ENCODE measurements at regions not wholly inside any gene's neighbourhood (a gene's known extent, or its start where the extent isn't known, plus 50 kb on each side); places are given as distances from the start of the nearest gene placed in this dataset.
"Not testable (repeated sequence)": the region's sequence is repeated elsewhere in the genome, so short reads cannot be mapped to it uniquely, and the experiment has no call there.

DNA sequence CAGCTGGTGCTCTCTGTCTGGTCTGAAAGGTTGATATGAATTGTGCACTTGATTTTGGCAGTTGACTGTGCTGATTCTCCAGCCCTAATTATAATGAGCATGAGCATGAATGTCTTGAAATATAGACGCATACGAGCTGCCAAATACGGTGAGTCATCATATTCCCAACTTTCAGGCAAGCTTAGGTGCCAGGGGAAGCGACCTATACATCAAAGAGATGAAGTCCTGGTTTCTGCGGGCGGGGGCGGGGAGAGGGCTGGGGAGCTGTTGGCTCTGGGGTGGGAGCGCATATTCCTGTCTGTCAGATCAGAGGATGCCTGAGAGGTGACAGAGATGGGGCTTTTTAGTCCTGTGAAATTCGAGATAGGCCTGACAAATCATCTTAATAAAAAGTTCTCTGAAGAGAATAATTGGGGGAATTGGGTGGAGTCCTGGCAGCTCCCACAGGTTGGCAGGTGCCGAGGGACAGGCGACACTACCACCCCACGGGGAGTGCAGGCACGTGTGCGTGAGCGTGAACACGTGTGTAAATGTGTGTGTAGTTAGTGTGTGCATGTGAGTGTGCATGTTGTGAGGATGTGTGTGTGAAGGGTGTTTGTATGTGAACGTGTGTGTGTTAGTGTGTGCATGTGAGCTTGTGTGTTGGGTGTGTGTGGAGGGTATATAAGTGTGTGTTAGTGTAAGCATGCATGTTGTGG lies 865.3 kb downstream of the TBC1D22A start:
- no peak for DNase-seq (ENCODE audit: low read depth in 2 of 3, low spot score in 2 of 3)

DNA sequence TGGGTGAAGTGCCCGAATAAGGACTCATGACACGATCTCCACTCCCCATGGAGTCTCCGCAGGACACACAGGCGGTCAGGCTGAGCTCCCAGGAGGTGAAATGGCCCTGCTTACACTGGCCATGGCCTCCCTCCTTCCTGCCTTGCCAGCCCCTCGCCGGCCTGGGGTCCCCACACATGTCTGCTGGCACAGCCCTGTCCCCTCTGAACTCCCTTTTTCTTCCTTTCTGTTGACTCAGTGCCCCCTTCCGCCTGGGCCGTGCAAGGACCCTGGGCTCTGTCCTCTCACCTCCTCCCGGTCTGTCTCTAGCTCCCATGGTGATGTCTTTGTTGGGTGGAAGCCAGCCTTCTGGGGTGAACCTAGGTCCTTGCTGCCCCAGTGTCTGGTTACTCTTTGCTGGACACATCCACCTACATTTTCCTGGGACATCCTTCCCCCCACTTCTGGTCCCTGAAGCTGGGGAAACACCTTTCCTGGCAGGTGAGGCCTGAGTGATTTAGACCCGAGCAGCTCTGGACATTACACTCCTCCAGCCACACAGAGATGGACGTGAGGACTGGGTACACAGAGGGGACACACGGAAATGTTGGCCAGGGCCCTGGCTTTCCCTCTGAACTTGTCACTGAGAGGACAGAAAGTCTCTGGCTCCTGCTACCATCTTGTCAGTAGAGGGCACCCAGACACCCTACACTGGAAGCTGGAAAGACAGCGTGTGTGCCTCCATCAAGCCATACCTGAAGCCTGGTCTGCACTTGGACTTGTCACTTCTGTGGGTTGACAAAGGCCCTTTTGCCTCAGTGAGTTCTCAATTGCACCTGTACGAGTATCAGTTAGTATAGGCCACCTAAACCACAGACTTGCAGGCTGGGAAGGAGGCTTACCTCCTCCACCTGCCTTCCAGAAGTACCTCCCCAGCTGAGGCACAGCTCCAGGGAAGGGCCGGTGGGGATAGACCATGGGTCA lies 864.3 kb downstream of the TBC1D22A start:
- no peak for DNase-seq (ENCODE audit: low read depth in 2 of 3, low spot score in 2 of 3)

DNA sequence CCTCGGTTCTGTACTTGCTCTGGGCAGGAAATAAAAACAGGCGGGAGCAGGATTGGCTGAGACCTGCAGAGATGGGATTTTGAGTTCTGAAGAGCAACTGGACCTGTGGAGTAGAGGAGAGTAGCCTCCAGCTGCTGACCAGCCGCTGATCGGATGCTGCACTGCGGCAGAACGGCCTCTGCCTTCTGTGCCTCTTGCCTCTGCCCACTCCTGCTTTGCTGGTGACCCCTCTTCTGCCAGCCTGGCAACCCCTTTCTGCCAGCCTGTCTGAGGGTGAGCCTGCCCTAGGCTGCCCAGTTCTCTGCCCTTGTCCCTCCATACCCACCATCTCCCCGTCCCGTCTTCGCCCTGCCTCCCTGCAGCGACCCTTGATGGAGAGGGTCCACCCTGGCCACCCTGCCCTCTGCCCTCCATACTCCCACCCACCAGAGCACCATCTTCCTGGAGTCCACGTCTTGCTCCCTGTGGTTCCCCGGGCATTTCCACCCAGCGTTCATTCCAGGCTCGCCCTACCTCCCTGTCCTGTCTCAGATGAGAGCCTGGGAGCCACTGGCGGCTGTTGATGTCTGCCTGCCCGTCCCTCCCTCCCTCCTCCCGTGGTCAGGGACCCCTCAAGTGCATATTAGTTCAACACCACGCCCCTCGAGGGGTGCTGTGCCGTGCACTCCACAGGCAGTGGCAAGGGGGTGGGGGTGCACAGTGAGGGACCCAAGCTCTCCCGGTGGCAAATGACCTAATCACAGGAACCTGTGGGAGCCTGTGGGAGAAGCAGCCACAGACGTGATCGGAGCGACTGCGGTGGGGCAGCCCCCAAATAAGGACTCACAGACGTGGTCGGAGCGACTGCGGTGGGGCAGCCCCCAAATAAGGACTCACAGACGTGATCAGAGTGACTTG lies 863.3 kb downstream of the TBC1D22A start:
- no peak for DNase-seq (ENCODE audit: low read depth in 2 of 3, low spot score in 2 of 3)

DNA sequence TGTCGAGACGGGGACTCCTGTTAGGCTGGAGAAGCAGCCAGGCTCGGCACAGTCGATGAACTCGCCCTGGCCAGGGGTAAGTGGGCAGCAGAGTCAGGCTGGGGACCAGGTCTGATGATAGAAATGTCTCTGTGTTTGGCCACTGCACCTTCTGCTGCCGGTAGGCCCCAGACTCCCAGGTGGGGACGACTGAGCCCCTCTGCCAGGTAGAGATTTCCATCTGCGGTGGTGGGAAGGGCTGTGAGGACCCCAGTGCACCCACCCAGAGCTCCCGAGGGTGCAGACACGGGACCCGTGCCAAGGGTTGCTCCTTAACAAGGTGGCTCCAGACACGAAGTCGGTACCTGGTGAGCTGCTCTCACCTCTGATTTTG lies 862.5 kb downstream of the TBC1D22A start:
- no peak for DNase-seq (ENCODE audit: low read depth in 2 of 3, low spot score in 2 of 3)

DNA sequence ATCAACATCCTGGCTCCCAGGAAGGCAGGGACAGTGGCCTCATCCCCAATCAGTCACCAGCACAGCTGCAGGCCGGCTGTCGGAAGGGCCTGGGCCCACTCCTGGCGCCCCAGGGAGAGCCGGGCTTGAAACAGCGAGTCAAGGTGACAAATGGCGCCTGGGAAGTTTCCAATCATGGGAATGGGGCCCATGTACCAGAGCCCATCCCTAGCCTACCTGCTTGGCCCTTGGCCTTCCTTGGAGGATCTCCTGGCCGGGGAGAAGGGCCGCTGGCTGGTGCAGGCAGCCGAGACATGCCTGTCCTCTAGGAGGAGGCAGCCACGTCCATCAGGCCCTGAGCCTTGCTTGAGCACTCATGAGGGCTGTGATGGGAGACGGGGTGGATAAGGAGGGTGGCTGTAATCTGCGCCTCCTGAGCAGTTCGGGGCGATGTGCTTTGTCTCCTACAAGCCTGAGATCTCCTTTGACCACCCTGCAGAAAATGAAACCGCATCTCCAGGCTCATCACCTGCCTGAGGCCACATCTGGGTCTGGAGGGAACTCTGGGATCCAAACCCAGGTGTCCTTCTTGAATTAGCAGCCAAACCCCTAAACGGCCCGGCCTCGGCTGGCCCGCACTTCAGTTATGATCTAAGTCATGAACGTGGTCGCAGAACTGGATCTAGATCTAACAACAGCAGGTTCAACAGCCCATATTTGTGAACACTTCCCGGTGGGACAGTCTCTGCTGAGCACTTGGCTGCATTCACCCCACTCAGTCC lies 862.0 kb downstream of the TBC1D22A start:
- DNase-seq (ENCODE audit: low read depth in 2 of 3, low spot score in 2 of 3) = no peak

DNA sequence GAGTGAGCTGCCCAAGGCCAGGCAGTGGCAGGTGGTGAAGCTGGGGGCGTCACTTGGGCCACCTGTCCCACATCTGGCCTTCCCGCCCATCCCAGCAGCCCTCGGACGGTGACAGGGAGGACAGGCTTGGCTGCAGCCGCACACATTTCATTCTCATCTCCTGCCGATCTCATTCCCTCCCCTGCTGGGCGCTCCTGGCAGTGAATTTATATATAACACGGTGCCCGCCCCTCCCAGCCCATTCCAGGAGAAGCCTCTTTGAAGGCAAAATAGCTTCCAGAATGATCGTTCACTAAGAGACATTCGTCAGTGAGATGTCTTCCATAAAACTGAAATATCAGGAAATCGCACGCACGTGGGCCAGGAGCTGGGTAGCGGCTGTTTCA lies 861.3 kb downstream of the TBC1D22A start:
- DNase-seq (ENCODE audit: low read depth in 2 of 3, low spot score in 2 of 3) = no peak

DNA sequence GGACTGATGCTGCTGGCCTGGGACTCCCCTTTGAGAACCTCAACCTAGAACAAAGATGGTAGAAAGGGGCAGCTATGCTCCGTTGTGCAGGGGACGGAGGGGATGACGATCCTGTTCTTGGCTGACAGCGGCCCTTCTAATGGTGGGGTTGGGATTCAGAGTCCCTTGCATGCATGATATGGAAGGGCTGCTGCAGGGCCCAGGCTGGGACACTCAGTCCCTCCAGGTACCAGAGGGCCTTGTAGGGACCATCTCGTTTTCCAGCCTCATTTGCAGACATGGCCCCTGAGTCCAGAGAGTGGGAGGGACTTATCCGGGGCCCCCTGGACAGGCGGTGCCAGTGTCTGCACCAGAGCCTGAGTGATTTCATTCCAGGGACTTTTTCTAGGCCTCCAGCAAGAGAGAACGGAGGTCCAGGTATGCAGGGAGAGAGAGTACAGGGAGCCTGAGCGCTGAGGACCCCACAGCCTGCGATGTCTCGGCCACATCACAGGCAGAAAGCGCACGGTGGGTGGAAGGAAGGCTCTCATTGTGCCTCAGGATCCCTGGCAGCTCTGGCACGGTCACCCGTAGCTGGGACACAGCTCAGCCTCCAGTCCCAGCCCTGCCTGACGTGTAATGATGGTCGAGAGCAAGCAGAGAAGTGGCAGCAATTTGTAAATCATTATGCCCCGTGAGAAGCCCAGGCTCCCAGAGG lies 860.8 kb downstream of the TBC1D22A start:
- no peak for DNase-seq (ENCODE audit: low read depth in 2 of 3, low spot score in 2 of 3)

DNA sequence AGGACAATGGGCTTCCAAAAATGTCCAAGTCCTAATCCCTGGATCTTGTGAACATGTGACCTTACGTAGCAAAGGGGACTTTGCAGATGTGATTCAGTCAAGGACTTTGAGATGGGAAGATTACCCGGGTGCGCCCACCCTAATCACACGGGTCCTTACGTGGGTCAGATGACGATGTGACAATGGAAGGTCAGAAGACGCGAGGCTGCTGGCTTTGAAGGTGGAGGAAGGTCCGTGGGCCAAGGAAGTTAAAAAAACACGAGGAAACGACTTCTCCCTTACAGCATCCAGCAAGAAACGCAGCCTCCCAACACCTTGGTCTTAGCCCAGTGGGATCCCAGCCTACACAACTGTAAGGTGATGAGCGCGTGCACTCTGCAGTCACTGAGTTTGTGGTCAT lies 860.1 kb downstream of the TBC1D22A start:
- DNase-seq (ENCODE audit: low read depth in 2 of 3, low spot score in 2 of 3) = no peak

DNA sequence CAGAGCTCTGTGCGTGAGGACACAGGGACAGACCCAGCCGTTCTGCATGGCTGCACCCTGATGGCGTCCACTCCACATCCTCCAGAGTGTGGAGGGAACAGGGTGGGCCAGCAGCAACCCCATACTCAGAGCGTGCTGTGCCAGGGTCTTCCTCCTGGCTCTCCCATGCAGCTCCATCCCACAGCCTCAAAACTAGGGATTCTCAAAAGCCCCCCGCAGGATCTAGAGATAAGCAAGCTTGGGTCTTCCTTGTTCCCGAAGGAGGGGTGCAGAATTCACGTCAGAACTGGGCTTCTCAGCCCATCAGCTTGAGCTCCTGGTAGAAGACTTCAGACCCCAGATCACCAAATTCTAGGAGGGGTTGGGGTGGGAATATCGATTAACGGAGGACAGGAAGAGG lies 858.8 kb downstream of the TBC1D22A start:
- no peak for DNase-seq (ENCODE audit: low read depth in 2 of 3, low spot score in 2 of 3)

DNA sequence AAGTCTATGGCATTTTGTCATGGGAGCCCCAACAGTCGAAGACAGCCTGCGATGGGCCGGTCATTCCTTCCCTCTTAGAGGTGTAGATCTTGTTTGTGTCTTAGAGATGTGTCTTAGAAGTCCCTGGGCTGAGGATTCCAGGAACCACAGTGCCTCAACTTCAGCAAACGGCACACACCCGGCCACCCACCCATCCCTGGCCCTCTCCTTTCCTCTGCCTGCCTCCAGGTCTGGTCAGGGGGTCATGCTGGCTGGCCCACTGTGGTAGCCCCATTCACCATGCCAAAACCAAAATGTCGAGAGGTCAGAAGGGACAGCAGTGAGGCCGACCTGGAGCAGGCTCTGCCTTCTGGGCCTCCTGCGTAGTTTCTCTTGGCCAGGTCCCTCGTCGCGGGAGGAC lies 857.9 kb downstream of the TBC1D22A start:
- no peak for DNase-seq (ENCODE audit: low read depth in 2 of 3, low spot score in 2 of 3)

DNA sequence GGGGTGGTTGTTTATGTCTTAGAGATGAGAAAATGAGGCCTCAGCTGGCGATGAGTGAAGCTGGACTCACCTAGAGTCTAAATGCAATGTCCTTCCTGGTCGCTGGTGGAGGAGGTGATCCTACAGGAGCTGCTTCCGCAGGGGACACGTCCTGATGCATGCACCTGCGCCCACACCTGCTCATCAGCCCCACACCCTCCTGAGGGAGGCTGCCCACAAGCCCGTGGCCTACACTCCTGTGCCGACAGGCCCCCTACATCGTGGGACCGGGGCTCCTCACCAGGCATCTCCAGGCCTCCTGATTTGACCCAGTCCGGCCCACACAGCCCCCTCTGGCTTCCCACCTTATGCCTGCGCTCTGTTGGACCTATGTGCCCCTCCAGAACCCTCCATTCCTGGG lies 857.2 kb downstream of the TBC1D22A start:
- DNase-seq (ENCODE audit: low read depth in 2 of 3, low spot score in 2 of 3) = no peak

DNA sequence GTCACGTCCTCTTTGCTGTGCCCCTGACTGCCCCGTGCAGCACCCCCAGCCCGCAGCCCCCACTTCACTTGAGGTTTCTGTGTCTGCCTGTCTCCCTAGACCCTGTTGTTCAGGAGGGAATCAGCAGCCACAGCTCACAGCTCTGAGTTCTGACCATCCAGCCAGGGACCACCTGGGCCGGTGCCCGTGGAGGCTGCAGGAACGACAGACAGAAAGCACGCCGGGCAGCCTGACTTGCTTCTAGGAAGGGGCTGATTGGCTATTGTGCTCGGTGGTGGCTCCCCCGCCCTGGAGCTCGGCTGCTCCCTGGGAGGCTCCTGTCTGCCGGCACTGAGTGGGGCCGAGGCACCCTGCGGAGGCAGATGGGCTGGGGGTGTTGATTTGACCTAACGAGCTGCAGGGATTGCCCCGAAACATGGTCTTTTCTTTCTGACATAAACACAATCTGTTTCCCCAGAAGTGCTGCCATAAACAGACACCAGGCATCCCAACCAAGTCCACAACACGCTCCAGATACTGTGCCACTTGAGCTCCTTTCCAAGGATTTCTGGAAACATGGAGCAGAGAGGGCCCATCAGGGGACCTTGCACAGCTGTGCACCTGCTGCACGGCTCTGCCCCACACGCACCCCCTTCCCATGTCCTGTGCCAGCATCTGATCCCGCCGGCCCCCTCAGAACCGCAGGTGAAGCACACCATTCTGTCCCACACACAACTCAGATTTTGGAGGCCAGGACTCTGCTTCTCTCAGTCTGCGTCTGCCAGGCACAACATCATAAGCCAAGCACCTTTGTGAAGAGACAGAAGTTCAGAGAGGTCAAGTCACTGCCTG lies 855.9 kb downstream of the TBC1D22A start:
- no peak for DNase-seq (ENCODE audit: low read depth in 2 of 3, low spot score in 2 of 3)

DNA sequence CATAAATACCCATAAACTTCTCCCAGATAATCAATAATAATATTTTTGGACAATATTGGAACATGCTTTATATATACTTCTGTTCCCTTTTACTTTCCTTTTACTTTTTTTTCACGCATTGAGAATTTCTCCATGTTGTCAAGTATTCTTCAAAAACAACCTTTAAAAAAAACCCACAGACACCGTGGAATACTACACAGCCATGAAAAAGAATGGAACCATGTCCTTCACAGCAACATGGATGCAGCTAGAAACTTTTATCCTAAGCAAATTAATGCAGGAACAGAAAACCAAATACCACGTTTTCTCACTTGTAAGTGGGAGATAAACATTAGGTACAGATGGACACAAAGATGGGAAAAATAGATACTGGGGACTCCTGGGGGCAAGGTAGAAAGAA lies 854.7 kb downstream of the TBC1D22A start:
- no peak for DNase-seq (ENCODE audit: low read depth in 2 of 3, low spot score in 2 of 3)

DNA sequence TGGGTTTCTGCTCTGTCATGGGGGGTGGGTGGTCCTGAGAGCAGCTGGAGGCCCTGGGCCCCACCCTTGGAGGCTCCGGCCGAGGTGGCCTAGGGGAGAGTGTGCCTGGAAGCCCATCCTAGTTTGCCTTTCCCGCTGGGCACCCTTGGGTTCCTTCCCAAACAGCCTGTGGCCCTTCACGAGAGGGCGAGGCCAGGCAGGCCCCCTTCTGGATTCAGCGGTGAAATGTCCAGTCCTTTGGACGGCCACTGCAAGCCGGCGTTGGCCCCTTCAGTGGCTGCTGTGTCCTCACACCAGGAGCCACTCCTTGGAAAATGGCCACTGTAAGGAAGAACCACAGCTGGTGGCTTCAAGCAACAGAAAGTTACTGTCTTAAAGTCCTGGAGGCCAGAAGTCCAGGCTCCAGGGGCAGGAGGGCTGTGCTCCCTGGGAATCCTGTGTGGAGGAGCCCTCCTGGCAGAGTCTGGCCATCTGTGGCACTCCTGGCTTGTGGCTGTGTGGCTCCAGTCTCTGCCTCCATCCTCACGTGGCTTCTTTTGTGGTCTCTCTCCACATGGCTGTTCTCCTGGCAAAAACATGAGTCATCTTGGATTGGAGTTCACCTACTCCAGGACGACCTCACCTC lies 854.1 kb downstream of the TBC1D22A start:
- DNase-seq (ENCODE audit: low read depth in 2 of 3, low spot score in 2 of 3) = no peak

DNA sequence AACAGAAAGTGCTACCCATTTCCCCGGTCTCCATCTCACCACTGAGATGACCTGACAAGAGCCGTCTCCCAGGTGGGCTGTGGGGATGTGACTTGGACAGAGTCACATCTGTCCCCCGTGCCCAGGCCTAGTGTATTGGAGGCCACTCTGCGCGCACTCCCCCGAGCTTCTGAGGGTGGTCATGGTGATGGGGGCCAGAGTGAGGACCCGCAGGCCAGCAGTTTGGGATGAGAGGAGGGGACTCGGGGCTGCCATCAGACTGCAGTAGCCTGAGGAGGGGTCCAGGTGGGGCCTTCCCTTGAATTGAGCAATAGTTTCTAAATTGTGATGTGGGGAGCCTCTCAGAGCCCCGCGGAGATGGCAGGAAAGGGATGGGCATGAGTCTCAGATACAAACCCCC lies 852.6 kb downstream of the TBC1D22A start:
- no peak for DNase-seq (ENCODE audit: low read depth in 2 of 3, low spot score in 2 of 3)

DNA sequence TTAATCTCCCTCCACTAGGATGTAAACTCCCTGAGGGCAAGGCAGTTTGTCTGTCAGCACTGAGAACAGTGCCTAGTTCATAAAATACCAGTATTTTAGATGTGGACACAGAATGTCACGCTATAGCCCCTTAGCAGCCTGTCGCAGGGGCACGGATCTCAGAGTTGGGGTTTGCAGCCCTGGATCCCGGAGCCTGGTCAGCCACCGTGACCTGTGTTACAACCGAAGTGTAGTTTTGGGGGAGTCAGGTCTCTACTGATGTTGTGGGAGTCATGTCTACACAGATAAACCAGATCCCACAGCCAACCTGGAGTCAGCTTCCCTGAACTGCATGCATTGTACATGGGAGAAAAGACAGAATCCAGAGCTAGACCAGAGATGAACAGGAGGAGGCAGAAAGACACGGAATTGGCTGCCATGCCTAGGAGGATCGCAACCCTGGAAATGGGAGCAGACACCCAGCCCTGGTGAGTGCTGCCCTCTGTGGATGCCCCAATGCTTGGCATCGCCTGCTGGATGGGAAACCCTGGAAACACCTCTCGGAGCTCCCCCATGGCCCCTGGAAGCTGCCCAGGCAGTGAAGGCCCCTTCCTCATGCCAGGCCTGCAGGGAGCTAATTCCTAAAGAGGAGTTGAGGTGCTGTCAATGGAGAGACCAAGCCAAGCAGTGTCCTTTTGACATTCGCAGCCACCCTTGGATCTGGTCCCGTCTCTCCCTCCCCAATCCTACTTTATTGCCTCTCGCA lies 851.3 kb downstream of the TBC1D22A start:
- no peak for DNase-seq (ENCODE audit: low read depth in 2 of 3, low spot score in 2 of 3)

DNA sequence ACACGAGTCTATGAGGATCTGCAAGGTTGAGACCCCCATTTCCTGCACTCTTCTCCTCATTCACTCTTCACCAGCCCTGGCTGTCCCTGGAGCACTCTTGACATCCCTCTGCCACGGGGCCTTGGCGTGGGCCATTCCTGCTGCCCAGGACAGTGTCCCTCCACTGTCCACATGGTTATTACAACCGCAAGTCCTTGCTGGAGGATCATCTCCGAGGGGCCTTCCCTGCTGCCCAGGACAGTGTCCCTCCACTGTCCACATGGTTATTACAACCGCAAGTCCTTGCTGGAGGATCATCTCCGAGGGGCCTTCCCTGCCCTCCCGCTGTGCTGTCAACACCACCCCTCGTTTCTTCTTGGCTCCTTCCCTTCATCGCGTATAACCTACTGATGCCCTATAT lies 850.7 kb downstream of the TBC1D22A start:
- not testable (repeated sequence) for DNase-seq (ENCODE audit: low read depth in 2 of 3, low spot score in 2 of 3)

DNA sequence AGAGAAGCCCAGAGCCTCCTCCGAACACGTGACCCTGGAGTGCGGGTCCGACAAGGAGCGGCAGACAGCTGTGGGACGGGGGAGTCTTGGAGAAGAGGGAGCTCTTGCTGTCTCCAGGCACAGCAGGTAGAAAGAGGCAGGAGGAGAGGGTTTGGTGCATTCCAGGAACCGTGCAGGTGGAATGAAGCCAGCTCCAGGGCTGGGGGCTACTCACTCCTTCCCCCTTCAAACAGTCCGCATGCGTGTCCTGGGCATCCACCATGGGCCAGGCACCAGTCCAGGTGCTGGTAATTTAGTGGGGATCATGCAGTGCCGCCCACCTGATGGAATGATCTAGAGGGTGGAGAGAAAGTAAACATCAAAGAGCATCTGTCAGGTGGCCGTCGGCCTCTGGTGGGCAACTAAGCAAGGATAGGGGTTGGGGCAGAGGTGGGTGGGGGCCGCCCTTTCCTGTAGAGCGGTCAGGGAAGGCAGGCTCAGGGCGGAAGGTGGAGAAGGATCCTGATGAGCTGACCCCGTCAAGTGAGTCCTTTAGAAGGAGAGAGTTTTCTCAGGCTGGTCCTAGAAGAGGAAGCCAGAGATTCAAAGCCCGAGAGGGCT lies 850.0 kb downstream of the TBC1D22A start:
- no peak for DNase-seq (ENCODE audit: low read depth in 2 of 3, low spot score in 2 of 3)

All from activated CD8-positive, alpha-beta memory T cell treated with anti-CD3 and anti-CD28 coated beads for 48 hours (primary cell).